Endodermal cell (in vitro differentiated cells): ENCODE measurements at regions not wholly inside any gene's neighbourhood (a gene's known extent, or its start where the extent isn't known, plus 50 kb on each side); places are given as distances from the start of the nearest gene placed in this dataset.

Experiments
- DNase-seq: peaks from one replicate; pipeline ENCODE4 v3.0.0-alpha.2; 2017
- H3K27ac ChIP-seq: 2 replicates; pipeline ENCODE4 v1.5.1; 2013; ENCODE audit warnings: mild to moderate bottlenecking, low read depth, low read length, moderate library complexity
- H3K27me3 ChIP-seq: 2 replicates; pipeline ENCODE4 v1.6.1; 2013; ENCODE audit warnings: mild to moderate bottlenecking, low read length, moderate library complexity; ENCODE audit not compliant: insufficient read depth, control insufficient read depth, poor library complexity, severe bottlenecking
- H3K36me3 ChIP-seq: 2 replicates; pipeline ENCODE4 v1.7.0; 2013; ENCODE audit warnings: mild to moderate bottlenecking, low read length, moderate library complexity; ENCODE audit not compliant: control insufficient read depth, insufficient read depth
- H3K4me1 ChIP-seq: one replicate; pipeline ENCODE4 v1.7.0; 2013; ENCODE audit warnings: low read length; ENCODE audit not compliant: control insufficient read depth, insufficient read depth
- H3K4me3 ChIP-seq: 2 replicates; pipeline ENCODE4 v1.5.1; 2013; ENCODE audit warnings: mild to moderate bottlenecking, low read length, moderate library complexity
- H3K9ac ChIP-seq: 2 replicates; pipeline ENCODE4 v1.6.1; 2013; ENCODE audit warnings: mild to moderate bottlenecking, low read length, moderate library complexity; ENCODE audit not compliant: poor library complexity, severe bottlenecking; ENCODE audit errors: extremely low read depth
- H3K9me3 ChIP-seq: 2 replicates; pipeline ENCODE4 v1.6.1; 2013; ENCODE audit warnings: mild to moderate bottlenecking, low read length, moderate library complexity; ENCODE audit not compliant: control insufficient read depth
- H3K27ac Mint-ChIP-seq: 2 replicates; pipeline ENCODE4 v1.8.0; 2020; ENCODE audit warnings: mixed read lengths
- H3K27me3 Mint-ChIP-seq: 2 replicates; pipeline ENCODE4 v1.8.0; 2021; ENCODE audit warnings: mild to moderate bottlenecking, mixed read lengths; ENCODE audit not compliant: insufficient read depth
- H3K36me3 Mint-ChIP-seq: 2 replicates; pipeline ENCODE4 v1.8.0; 2020; ENCODE audit warnings: low read depth, mixed read lengths
- H3K4me1 Mint-ChIP-seq: 2 replicates; pipeline ENCODE4 v1.8.0; 2020; ENCODE audit warnings: mixed read lengths
- H3K4me3 Mint-ChIP-seq: 2 replicates; pipeline ENCODE4 v1.8.0; 2020; ENCODE audit warnings: mild to moderate bottlenecking, moderate library complexity, mixed read lengths
- H3K9me3 Mint-ChIP-seq: 2 replicates; pipeline ENCODE4 v1.8.0; 2020; ENCODE audit warnings: mild to moderate bottlenecking, mixed read lengths
- CTCF ChIP-seq: fragments of 200-600 bp; sonication (generic); conservative IDR thresholded peaks from 2 replicates; pipeline ENCODE4 v1.5.0; 2021; ENCODE audit warnings: antibody characterized with exemption, mild to moderate bottlenecking
- WGBS, 2 experiments: methylation state at CpG; one replicate each; pipeline versions ENCODE4 v1.1.5 to v1.1.7; 2013; ENCODE audit warnings: missing lambda C conversion rate in 2 of 2, mixed read lengths in 1 of 2; ENCODE audit not compliant: insufficient coverage in 1 of 2, insufficient read length in 1 of 2; 5-methylcytosine and 5-hydroxymethylcytosine counted together

- Mint-ChIP-seq H3K27me3 (no peaks in the 10 kb centered on the region), H3K9me3 (peaks cover 4% of the 10 kb centered on the region), H3K36me3 (no peaks in the 10 kb centered on the region), H3K4me1 (peaks cover 21% of the 10 kb centered on the region), H3K4me3 (no peak overlapping the region), H3K27ac (no peak overlapping the region)
- Histone ChIP-seq H3K4me1 (peaks cover 3% of the 10 kb centered on the region), H3K27ac (no peak overlapping the region), H3K36me3 (no peaks in the 10 kb centered on the region), H3K9me3 (no peaks in the 10 kb centered on the region), H3K27me3 (no peaks in the 10 kb centered on the region), H3K4me3 (no peak overlapping the region), H3K9ac (no peak overlapping the region)
- DNase-seq, result no peak
- TF ChIP-seq CTCF, result no peak
Observed at GRCh38 chr1:95415146-95415545, 181.1 kb downstream of the RWDD3 start.

GRCh38 chr1:95426772-95427171 is 192.8 kb downstream of the RWDD3 start:
- Histone ChIP-seq H3K27me3 (no peaks in the 10 kb centered on the region), H3K4me3 (no peak overlapping the region), H3K4me1 (no peaks in the 10 kb centered on the region), H3K36me3 (no peaks in the 10 kb centered on the region), H3K9me3 (no peaks in the 10 kb centered on the region), H3K9ac (no peak overlapping the region), H3K27ac (no peak overlapping the region)
- no peak for DNase-seq
- Mint-ChIP-seq H3K9me3 (peaks cover 6% of the 10 kb centered on the region), H3K4me1 (no peaks in the 10 kb centered on the region), H3K27ac (no peak overlapping the region), H3K27me3 (no peaks in the 10 kb centered on the region), H3K4me3 (no peak overlapping the region), H3K36me3 (no peaks in the 10 kb centered on the region)
- no peak for TF ChIP-seq CTCF
- WGBS, 2 experiments, result 82% methylated on average over 1 of the region's 1 CpG; no CpG with 5 or more reads in 1 of the 2 experiments

- Mint-ChIP-seq H3K9me3 (peaks cover 6% of the 10 kb centered on the region), H3K27me3 (no peaks in the 10 kb centered on the region), H3K27ac (no peak overlapping the region), H3K4me1 (no peaks in the 10 kb centered on the region), H3K36me3 (no peaks in the 10 kb centered on the region), H3K4me3 (no peak overlapping the region)
- no peak for TF ChIP-seq CTCF
- no peaks in the 10 kb centered on the region for H3K36me3 ChIP-seq
- H3K27me3 ChIP-seq, result no peaks in the 10 kb centered on the region
- H3K27ac ChIP-seq, result no peak overlapping the region
- H3K4me1 ChIP-seq, result no peaks in the 10 kb centered on the region
- DNase-seq, result no peak
- H3K9ac ChIP-seq, result no peak overlapping the region
- no peaks in the 10 kb centered on the region for H3K9me3 ChIP-seq
- no peak overlapping the region for H3K4me3 ChIP-seq
Observed at GRCh38 chr1:95427525-95427924, 193.5 kb downstream of the RWDD3 start.
